Neural progenitor cell (in vitro differentiated cells): ENCODE measurements at regions not wholly inside any gene's neighbourhood (a gene's known extent, or its start where the extent isn't known, plus 50 kb on each side); places are given as distances from the start of the nearest gene placed in this dataset.

Source experiments
- DNase-seq: peaks from one replicate; pipeline ENCODE4 v3.0.0-alpha.2; 2016; ENCODE audit warnings: low spot score
- H2AFZ ChIP-seq: fragments of 200-600 bp; sonication (generic); replicated peaks from 2 replicates; pipeline ENCODE4 v1.6.1; 2016; ENCODE audit warnings: antibody characterized with exemption
- H3F3A ChIP-seq: fragments of 200-600 bp; sonication (generic); 2 replicates; pipeline ENCODE4 v1.6.1; 2016; ENCODE audit warnings: antibody characterized with exemption, low read depth
- H3K27ac ChIP-seq: fragments of 200-600 bp; sonication (generic); 2 replicates; pipeline ENCODE4 v1.5.1; 2016; ENCODE audit warnings: mild to moderate bottlenecking
- H3K27me3 ChIP-seq: fragments of 200-600 bp; sonication (generic); 2 replicates; pipeline ENCODE4 v1.6.1; 2016; ENCODE audit warnings: mild to moderate bottlenecking, moderate library complexity
- H3K36me3 ChIP-seq: fragments of 200-600 bp; sonication (generic); 2 replicates; pipeline ENCODE4 v1.5.1; 2016
- H3K4me1 ChIP-seq: fragments of 200-600 bp; sonication (generic); 2 replicates; pipeline ENCODE4 v1.6.1; 2016; ENCODE audit warnings: mixed run types
- H3K4me2 ChIP-seq: fragments of 200-600 bp; sonication (generic); 2 replicates; pipeline ENCODE4 v1.6.1; 2016
- H3K4me3 ChIP-seq: fragments of 200-600 bp; sonication (generic); 2 replicates; pipeline ENCODE4 v1.5.1; 2016
- H3K79me2 ChIP-seq: fragments of 200-600 bp; sonication (generic); 2 replicates; pipeline ENCODE4 v1.6.1; 2016; ENCODE audit warnings: low read depth
- H3K9ac ChIP-seq: fragments of 200-600 bp; sonication (generic); 2 replicates; pipeline ENCODE4 v1.6.1; 2016
- H3K9me3 ChIP-seq: fragments of 200-600 bp; sonication (generic); 2 replicates; pipeline ENCODE4 v1.5.1; 2016; ENCODE audit warnings: low read depth
- H4K20me1 ChIP-seq: fragments of 200-600 bp; sonication (generic); 2 replicates; pipeline ENCODE4 v1.6.1; 2016; ENCODE audit warnings: low read depth
- H3K27ac Mint-ChIP-seq: 3 replicates; pipeline ENCODE4 v1.8.0; 2021; ENCODE audit warnings: mixed read lengths
- H3K27me3 Mint-ChIP-seq: 2 replicates; pipeline ENCODE4 v1.8.0; 2022; ENCODE audit warnings: low read depth, mild to moderate bottlenecking, inconsistent platforms, moderate library complexity, mixed read lengths; ENCODE audit not compliant: insufficient read depth
- H3K36me3 Mint-ChIP-seq: 3 replicates; pipeline ENCODE4 v1.8.0; 2021; ENCODE audit warnings: mixed read lengths
- H3K4me1 Mint-ChIP-seq: 3 replicates; pipeline ENCODE4 v1.8.0; 2021; ENCODE audit warnings: mixed read lengths
- H3K4me3 Mint-ChIP-seq: 3 replicates; pipeline ENCODE4 v1.8.0; 2021; ENCODE audit warnings: mild to moderate bottlenecking, moderate library complexity, mixed read lengths
- H3K9me3 Mint-ChIP-seq: 3 replicates; pipeline ENCODE4 v1.8.0; 2020; ENCODE audit warnings: mixed read lengths
- CTCF ChIP-seq: fragments of 200-600 bp; sonication (generic); IDR thresholded peaks from 2 replicates; pipeline ENCODE4 v1.5.1; 2017; ENCODE audit warnings: antibody characterized with exemption, mild to moderate bottlenecking
- EZH2 ChIP-seq: fragments of 200-600 bp; sonication (generic); IDR thresholded peaks from 2 replicates; pipeline ENCODE4 v1.6.1; 2017; ENCODE audit warnings: antibody characterized with exemption, mild to moderate bottlenecking, moderate library complexity
- EZH2phosphoT487 ChIP-seq: fragments of 200-600 bp; sonication (generic); IDR thresholded peaks from 2 replicates; pipeline ENCODE4 v1.6.1; 2017; ENCODE audit warnings: antibody characterized with exemption

- Histone ChIP-seq H3K4me3 (no peak overlapping the region), H3F3A (no peaks in the 10 kb centered on the region), H3K27me3 (no peaks in the 10 kb centered on the region), H3K9me3 (no peaks in the 10 kb centered on the region), H3K27ac (no peak overlapping the region), H3K4me1 (peaks cover 6% of the 10 kb centered on the region), H4K20me1 (no peaks in the 10 kb centered on the region), H3K4me2 (no peak overlapping the region), H2AFZ (no peak overlapping the region), H3K9ac (no peak overlapping the region), H3K79me2 (no peaks in the 10 kb centered on the region), H3K36me3 (no peaks in the 10 kb centered on the region)
- Mint-ChIP-seq H3K4me1 (peaks cover 12% of the 10 kb centered on the region), H3K9me3 (no peaks in the 10 kb centered on the region), H3K4me3 (no peak overlapping the region), H3K27ac (no peak overlapping the region), H3K36me3 (no peaks in the 10 kb centered on the region), H3K27me3 (peaks cover 2% of the 10 kb centered on the region)
- no peak for TF ChIP-seq EZH2
- no peak for TF ChIP-seq EZH2phosphoT487
- TF ChIP-seq CTCF, result no peak
- no peak for DNase-seq
Measured at GRCh38 chr12:93101367-93101766, 172.3 kb upstream of the EEA1 start.

GRCh38 chr12:93102312-93102711, 173.2 kb upstream of the EEA1 start:
- H4K20me1 ChIP-seq, result no peaks in the 10 kb centered on the region
- no peaks in the 10 kb centered on the region for H3K27me3 ChIP-seq
- peaks cover 6% of the 10 kb centered on the region for H3K4me1 ChIP-seq
- H3K36me3 ChIP-seq, result no peaks in the 10 kb centered on the region
- H3K4me2 ChIP-seq, result no peak overlapping the region
- Mint-ChIP-seq H3K36me3 (no peaks in the 10 kb centered on the region), H3K9me3 (no peaks in the 10 kb centered on the region), H3K4me1 (peaks cover 18% of the 10 kb centered on the region), H3K27ac (no peak overlapping the region), H3K4me3 (no peak overlapping the region), H3K27me3 (peaks cover 2% of the 10 kb centered on the region)
- no peaks in the 10 kb centered on the region for H3F3A ChIP-seq
- no peak overlapping the region for H3K9ac ChIP-seq
- H3K79me2 ChIP-seq, result no peaks in the 10 kb centered on the region
- H3K4me3 ChIP-seq, result no peak overlapping the region
- TF ChIP-seq EZH2 (no peak), CTCF (no peak), EZH2phosphoT487 (no peak)
- H3K9me3 ChIP-seq, result no peaks in the 10 kb centered on the region
- no peak overlapping the region for H2AFZ ChIP-seq
- no peak for DNase-seq
- no peak overlapping the region for H3K27ac ChIP-seq

GRCh38 chr12:93102744-93103143, 173.6 kb upstream of the EEA1 start:
- no peaks in the 10 kb centered on the region for H3K27me3 ChIP-seq
- Mint-ChIP-seq H3K27ac (no peak overlapping the region), H3K4me3 (no peak overlapping the region), H3K9me3 (no peaks in the 10 kb centered on the region), H3K36me3 (no peaks in the 10 kb centered on the region), H3K27me3 (peaks cover 2% of the 10 kb centered on the region), H3K4me1 (peaks cover 23% of the 10 kb centered on the region)
- no peaks in the 10 kb centered on the region for H3K36me3 ChIP-seq
- no peaks in the 10 kb centered on the region for H3K9me3 ChIP-seq
- H4K20me1 ChIP-seq, result no peaks in the 10 kb centered on the region
- H3K4me2 ChIP-seq, result no peak overlapping the region
- no peak overlapping the region for H3K4me3 ChIP-seq
- peaks cover 6% of the 10 kb centered on the region for H3K4me1 ChIP-seq
- H2AFZ ChIP-seq, result no peak overlapping the region
- no peak for TF ChIP-seq CTCF
- no peaks in the 10 kb centered on the region for H3K79me2 ChIP-seq
- no peak for DNase-seq
- no peak overlapping the region for H3K27ac ChIP-seq
- no peak overlapping the region for H3K9ac ChIP-seq
- no peaks in the 10 kb centered on the region for H3F3A ChIP-seq

- no peaks in the 10 kb centered on the region for H3K79me2 ChIP-seq
- peaks cover 6% of the 10 kb centered on the region for H3K4me1 ChIP-seq
- H3F3A ChIP-seq, result no peaks in the 10 kb centered on the region
- Mint-ChIP-seq H3K9me3 (no peaks in the 10 kb centered on the region), H3K27me3 (peaks cover 2% of the 10 kb centered on the region), H3K36me3 (no peaks in the 10 kb centered on the region), H3K4me1 (peaks cover 27% of the 10 kb centered on the region), H3K27ac (no peak overlapping the region), H3K4me3 (no peak overlapping the region)
- no peak overlapping the region for H3K27ac ChIP-seq
- H3K4me2 ChIP-seq, result no peak overlapping the region
- no peak overlapping the region for H3K4me3 ChIP-seq
- TF ChIP-seq CTCF (no peak), EZH2 (no peak), EZH2phosphoT487 (no peak)
- no peaks in the 10 kb centered on the region for H3K36me3 ChIP-seq
- no peak for DNase-seq
- no peaks in the 10 kb centered on the region for H3K27me3 ChIP-seq
- no peak overlapping the region for H3K9ac ChIP-seq
- no peaks in the 10 kb centered on the region for H3K9me3 ChIP-seq
- no peak overlapping the region for H2AFZ ChIP-seq
- no peaks in the 10 kb centered on the region for H4K20me1 ChIP-seq
Measured at GRCh38 chr12:93103154-93103553, 174.1 kb upstream of the EEA1 start.
